NCI-H526 (cell line): ENCODE measurements at regions not wholly inside any gene's neighbourhood (a gene's known extent, or its start where the extent isn't known, plus 50 kb on each side); places are given as distances from the start of the nearest gene placed in this dataset.

Experiments used
- DNase-seq, 2 experiments: peaks; one replicate each; lab custom pipeline; 2025; lab: John Stamatoyannopoulos, UW

DNA sequence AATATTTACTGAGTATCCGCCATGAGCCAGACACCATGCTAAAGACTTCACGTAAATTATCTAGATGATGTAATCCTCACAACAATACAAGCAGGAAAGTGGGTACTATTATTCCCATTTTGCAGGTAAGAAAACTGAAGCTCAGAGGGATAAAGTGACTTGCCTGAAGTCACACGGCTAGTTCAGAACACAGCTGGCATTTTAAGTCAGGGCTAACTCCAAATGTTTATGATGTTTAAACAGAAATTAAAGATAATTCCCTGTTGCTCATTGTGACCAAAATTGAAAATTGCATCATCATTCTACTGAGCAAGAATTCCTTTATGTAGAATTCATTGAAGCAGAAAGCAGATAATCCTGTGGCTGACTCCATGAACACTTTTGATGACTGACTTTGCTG is 71.3 kb upstream of the STXBP5 start:
- peak; percentile 3 to 15 for DNase-seq

DNA sequence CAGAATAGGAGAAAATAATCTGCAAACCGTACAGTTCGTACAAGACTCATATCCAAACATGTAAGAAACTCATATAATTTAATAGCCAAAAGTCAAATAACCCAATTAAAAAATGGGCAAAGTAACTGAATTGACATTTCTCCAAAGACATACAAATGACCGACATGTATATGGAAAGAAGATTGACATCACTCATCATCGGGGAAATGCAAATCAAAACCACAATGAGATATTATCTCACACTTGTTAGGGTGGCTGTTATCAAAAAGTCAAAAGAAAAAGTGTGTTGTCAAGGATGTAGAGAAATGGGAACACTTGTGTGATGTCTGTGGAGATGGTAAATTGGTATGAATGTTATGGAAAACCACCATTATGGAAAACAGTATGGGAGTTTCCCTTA is 70.5 kb upstream of the STXBP5 start:
- peak; percentile 61 to 66 for DNase-seq

DNA sequence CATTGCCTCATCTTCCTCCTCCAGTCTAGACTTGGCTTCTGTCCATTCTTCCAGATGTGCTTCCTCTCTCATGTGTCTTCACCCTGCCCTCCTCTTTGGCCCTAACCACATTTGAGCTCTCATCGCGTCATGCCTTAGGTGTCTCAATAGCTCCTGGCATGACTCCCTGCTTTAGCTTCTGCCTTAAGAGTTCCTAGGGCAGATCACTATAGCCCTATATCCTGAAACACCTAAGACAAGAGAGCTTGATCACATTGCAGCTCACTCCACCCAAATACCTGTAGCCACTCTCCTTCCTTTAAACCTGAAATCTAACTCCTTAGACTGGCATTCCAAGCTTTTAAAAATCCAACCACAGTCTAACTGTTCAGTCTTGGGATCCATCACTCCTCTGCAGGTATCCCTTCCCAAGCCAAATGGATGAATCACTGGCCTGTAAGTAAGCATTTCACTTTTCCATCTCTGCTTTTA is 69.0 kb upstream of the STXBP5 start:
- DNase-seq, result no peak

DNA sequence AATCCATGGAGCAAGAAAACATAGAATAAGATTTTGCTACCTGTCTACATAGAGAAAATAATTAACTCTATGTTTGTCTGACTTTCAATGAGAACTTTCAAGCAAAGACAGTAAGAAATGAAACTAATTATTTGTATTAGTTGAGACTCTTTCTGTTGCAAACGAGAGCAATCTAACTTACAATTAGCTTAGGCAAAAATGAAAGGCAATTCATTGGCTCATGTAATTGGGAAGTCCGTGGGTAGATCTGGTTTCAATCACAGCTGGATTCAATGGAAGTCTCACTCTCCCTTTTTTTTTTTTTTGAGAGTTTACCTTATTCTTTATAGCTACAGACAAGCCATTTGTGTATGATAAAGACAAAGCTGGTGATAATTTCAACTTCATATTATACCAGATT is 68.2 kb upstream of the STXBP5 start:
- no peak for DNase-seq

DNA sequence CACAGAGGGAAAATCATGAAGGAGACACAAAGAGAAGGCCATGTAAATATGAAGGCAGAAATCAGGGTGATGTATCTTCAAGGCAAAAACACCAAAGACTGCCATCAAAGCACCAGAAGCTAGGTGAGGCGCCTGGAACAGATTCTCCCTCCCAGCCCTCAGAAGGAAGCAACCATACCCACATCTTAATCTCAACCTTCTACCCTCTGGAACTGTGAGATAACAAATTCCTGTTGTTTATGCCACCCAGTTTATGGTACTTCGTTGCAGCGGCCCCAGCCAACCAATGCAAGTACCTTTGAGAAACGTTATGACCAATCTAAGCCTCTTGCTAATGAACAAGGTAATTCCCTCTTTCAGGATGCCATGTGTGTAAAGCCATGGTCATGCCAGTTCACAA is 66.2 kb upstream of the STXBP5 start:
- DNase-seq, result no peak

DNA sequence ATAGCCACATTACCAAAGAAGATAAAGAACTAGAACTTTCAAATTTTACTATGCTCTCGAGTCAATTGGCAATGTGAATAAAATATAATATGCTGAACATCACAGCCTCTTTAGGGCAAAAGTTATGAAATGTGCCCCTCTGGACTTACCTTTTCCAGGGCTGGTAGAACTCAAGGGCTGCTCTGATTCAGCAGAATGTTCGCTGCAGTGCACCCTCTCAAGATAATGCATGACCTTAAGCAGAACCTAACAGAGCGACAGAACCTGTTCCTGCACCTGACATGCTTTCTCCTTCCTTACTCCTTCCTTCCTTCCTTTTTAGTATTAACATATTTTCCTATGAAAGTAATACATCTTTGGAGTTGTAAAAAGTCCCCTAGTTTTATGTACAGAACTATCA is 65.4 kb upstream of the STXBP5 start:
- no peak for DNase-seq

DNA sequence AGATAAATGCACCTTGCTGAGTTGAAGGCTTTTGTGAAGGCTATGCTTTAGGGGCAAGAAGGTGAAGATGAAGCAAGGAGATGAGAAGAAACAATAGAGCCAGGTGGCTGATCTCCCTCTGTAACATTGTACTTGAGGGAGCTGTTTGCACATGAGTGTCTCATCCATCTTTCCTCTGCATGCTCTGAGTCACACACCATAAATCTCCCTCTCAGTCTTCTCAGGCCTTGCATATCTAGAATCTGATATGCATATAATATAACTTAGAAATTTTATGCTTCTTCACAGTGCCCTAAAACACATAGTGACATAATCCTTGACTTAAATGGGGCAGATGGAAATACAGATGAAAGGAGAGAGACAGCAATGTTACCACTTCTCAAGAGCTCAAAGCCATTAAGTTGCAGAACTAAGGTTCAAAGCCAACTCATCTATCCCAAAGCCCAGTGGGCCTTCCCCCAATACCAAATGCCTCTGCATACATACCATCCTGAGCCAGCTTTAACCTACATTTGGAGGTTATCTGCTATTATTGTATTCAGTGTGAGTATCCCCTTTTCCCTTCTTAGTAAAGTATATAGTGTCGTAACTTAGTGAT is 62.4 kb upstream of the STXBP5 start:
- no peak for DNase-seq

DNA sequence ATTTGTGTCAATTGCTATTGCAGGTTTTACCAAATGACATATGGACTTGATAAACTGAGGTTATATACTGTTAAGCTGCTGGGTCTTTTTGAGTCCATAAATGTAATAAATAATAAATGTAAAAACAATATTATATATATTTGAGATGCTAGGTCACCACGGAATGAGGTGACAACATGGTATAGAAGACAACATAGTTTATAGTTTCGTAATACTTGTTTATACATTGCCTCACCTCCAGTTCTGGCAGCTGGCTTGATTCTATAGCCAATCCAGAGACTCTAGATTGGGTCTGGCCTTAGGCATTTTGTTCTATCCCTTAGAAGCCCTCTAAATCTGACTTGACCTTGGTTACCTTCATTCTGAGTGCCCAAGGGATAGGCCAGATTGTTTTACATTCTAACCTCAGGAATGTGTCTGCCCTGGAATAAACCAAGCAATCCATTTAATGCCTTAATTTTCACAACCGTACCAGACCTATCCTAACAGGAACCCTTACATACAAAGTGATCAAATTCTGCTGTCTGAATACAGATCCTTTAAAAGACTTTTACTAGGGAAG is 61.5 kb upstream of the STXBP5 start:
- DNase-seq, result no peak

DNA sequence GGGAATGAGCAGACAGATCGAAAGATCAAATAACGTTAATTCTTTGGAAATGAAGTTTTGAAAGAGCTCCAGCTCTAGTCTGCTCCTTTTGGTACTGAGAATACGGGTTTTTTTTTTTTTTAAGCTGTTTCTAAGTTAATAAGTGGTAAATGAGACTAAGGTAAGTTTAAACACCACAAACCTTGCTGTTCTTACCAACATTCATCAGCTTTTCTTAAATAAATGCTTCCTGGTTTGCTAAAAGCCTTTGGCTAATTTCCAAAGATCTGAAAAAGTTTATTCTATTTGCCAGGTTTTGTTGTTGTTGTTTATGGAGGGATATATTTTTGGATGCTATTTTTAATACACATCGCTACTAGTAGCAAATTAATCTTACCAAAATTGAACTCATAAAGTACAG is 55.1 kb upstream of the STXBP5 start:
- no peak for DNase-seq

DNA sequence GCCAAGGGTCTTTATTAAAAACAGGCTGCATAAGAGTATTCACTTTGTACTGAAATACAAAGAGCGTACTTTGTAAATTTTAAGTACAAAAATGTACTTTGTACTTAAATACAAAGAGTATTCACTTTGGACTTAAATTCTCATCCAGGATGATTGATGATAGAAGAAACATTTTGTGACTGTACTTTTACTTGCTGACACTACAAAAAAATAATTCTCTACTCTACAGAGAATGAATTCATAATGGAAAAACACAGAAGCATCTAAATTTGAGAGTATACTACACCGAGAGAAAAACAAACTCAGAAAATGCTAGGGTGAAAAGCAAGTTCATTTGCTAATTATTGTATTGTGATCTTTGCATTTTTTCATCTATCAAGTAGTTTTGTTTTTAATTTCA is 54.4 kb upstream of the STXBP5 start:
- no peak for DNase-seq

DNA sequence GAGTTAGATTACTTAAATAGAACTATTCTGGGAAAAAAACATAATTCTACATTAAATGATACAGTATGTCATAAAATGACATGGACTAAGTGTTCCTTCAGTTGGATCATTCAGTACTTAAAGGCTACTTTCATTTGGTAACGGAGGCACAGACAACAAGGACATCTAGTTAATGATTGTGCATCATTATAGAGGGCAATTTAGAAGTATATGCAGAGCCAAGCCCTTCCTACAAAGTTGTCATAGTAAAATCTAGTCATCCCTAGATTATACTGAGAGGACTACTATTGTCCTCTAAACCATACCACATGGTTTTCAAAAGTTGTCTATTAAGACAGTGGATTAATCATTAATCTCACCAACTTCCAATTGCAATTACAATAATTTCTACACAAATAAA is 53.9 kb upstream of the STXBP5 start:
- peak in 1 of 2 experiments; percentile 5 for DNase-seq
